ENCODE measurements at regions not wholly inside any gene's neighbourhood (a gene's known extent, or its start where the extent isn't known, plus 50 kb on each side); places are given as distances from the start of the nearest gene placed in this dataset.

- DNase-seq: no peak
Observed at GRCh38 chr13:73740666-73741065, 393.5 kb downstream of the KLF12 start.

GRCh38 chr13:73739394-73739793, 394.8 kb downstream of the KLF12 start:
- no peak for DNase-seq

DNA sequence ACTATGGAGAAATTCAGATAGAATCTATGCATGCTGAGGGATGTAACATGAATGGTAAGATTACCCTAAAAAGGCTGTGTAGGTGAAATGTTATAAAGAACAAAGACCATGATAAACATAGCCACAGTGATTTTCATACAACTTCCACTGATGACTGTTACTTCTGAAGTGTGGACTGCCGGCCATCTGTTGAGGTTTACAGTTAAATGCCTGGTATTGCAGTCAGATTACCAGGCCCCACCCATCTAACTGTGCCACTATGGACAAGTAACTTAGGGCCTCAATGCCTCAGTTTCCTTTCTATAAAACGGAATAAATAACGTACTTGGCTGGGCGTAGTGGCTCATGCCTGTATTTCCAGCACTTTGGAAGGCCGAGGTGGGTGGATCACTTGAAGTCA, 395.6 kb downstream of the KLF12 start:
- DNase-seq: no peak

DNA sequence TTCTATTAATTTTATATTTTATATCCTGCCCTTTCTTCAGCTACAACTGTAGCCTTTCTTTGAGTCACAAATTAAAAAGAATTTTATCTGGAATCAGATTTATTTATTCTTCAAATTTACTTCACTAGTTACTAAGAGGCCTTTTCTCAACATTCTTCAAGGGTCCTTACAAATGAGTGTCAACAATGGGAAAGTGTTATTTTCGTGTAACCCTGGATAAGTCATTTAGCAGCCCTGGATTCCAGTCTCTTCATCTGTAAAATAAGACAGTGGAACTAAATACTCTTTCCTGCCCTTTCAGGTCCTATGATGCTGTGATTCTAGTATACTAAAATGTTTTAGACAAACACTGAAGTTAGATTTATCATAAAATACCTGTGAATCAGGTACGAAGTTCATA, 397.0 kb downstream of the KLF12 start:
- DNase-seq: no peak

DNA sequence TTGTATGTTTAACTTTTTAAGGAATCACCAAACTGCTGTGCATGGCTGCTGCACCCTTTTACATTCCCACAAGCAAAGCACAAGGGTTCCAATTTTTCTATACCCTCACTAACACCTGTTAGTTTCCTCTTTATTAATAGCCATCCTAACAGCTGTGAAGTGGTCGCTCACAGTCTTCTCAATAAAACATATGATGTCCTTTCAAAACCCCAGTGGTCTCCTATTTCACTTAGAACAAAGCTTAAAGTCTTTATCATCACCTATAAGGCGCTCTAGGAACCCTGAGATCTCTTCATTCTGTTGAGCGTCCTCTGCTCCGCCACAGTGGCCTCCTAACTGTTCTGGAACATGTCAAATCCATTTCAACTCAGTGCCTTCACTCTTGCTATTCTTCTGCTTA, 400.5 kb downstream of the KLF12 start:
- DNase-seq: no peak

DNA sequence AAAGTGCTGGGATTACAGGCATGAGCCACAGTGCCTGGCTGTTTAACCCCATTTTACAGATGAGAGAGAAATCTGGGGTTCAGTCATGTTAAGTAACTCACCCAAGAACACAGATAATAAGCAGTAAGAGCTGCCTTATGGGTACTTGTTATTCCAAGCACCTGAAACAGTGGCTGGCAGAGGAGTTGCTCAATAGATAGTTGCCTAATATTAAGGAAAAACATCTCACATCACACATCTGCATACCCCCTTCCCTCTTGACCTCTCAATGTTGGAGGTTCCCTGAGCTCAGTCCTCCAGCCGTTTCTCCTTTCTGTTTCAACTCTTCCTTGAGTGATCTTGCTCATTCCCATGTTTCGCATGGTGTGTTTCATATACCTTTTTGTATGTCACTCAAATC, 401.9 kb downstream of the KLF12 start:
- no peak for DNase-seq

GRCh38 chr13:73731564-73731963, 402.6 kb downstream of the KLF12 start:
- DNase-seq: no peak

- DNase-seq: no peak
Observed at GRCh38 chr13:73730014-73730413, 404.2 kb downstream of the KLF12 start.

DNA sequence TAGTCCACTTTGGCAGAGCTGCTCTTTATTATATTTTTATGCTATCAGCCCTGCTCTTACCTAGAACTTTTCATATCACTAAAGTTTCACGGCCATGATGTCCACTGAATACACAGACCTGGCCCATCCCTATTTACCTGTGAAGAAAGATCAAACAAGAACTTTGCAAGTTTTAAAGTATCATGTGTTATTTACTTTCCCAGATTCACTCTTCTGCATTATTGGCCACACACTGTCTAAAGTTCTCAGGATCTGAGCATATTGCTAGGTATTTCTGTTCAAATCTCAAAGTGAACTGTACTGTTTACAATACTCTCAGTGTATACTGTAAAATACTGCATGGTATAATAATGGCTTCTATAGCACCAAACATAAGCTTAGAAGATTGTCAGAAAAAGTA, 405.2 kb downstream of the KLF12 start:
- no peak for DNase-seq

DNA sequence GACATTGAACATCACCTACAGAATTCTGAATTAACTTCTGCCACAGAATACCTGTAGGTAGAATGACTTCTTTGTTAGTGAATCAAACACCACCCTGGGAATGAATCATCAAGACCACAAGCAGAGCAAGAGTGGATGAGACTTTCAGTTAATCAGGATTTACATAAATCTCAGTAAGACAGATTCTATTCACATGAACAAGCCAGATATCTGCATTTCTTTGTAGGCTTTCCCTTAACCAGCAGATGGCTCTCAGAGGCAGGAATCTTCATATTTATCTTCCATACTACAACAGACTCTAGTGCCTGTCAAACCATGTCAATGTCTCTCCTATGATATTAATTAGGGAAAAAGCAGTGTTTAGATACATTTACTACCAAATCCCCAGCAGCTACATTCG, 412.1 kb downstream of the KLF12 start:
- DNase-seq: no peak

- DNase-seq: no peak
Observed at GRCh38 chr13:73721571-73721970, 412.6 kb downstream of the KLF12 start.

DNA sequence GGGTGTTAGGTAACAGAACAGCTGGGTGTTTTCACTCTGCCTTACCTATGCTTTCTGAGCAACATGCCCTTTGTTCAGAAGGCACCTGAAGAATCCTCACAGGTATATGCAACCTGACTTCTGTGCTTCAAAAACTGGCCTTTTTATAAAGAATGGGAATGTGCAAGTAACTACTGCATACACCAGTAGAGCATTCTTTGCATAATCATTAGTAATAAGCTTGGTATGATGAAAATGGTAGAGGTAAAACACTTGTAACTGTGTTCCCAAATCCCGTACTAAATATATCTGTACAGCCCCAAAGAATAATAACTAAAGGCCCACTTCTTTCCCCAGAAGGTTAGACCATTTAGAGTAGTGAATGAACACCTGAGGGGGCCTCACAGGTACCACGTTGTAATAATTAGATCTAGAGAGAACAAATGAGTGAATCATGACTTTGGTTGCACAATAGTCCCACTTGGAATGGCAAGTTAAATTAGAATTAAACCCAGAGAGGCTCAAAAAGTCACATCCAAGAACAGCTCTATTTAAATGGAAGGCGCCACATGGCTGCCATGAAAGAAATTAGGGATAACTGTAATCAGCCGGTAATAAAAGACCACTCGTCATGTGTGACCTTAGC, 413.9 kb downstream of the KLF12 start:
- no peak for DNase-seq

DNA sequence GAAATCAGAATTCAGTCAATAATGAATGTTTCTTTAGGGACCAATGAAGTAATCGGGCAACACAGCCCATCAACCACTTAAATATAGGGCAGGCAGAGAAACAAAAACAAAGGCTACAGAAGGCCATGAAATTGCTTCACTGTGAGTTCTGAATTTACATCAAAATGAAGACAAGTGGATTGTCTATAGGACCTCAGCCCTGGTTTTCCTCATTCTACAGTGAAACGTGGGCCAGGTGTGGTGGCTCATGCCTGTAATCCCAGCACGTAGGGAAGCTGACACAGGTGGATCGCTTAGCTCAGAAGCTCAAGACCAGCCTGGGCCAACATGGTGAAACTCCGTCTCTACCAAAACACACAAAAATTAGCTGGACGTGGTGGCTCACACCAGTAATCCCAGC, 416.0 kb downstream of the KLF12 start:
- no peak for DNase-seq

- no peak for DNase-seq
Observed at GRCh38 chr13:73717632-73718031, 416.6 kb downstream of the KLF12 start.

DNA sequence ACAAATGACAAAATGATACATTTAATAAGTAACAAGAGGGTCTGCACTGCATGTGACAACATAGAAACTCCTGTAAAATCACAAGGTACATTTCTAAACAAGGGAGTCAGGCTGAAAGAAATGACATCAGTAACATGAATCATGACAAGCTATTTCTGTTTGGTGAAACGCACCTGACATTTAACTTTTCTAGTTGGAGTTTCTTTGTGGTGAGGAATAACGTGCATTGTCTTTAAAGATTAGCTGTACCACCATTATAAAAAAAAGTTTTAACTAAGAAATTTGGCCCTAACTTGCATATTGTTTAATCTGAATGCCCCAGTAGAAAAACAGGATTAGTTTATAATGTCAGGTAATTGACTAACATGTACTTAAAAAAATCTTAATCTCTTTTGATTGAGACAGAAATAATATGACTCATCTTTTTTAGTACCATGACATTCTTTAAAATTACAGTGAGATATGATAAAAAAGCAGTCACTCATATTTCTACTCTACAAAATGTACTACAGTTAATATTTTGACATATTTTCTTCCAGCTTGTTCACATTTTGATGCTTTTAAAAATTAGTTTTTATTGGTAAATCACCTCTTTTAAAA, 418.2 kb downstream of the KLF12 start:
- no peak for DNase-seq

DNA sequence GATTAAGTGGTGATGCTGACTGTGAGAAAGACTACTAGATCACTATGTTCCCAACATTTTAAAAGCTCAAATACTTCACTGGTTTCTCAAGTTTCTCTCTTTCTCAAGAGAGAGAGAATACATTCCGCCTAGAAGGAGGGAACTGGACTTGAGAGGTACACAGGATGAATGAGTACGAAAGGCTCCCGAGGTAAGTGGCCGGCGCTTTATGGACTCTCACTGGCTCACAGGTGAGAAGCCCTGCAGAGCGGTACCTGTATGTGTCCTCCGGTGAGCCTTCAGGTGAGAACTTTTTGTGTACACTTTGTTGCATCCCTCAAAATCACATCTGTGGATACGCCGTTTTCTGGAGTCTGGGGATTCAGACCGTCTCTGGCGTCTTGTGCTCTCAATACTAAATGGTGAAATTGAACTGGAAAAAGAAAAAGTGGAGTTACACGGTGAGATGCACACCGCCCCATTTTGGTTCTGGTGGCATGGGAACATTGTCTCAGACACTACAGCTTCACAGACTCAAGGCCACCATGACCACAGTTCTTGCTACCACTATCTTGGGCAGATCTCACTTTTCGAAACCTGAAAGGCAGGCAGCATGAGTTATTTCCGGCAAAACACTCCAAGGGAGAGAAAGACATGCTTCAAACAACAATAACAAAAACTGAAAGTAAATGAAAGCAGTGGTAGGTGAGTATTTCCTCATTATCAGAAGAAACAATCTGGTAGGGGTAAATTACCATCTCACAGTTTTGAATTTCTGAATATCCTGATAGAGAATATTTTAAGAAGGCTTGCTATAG, 418.9 kb downstream of the KLF12 start:
- DNase-seq: peak; percentile 38

- no peak for DNase-seq
Observed at GRCh38 chr13:73714522-73714921, 419.7 kb downstream of the KLF12 start.

DNA sequence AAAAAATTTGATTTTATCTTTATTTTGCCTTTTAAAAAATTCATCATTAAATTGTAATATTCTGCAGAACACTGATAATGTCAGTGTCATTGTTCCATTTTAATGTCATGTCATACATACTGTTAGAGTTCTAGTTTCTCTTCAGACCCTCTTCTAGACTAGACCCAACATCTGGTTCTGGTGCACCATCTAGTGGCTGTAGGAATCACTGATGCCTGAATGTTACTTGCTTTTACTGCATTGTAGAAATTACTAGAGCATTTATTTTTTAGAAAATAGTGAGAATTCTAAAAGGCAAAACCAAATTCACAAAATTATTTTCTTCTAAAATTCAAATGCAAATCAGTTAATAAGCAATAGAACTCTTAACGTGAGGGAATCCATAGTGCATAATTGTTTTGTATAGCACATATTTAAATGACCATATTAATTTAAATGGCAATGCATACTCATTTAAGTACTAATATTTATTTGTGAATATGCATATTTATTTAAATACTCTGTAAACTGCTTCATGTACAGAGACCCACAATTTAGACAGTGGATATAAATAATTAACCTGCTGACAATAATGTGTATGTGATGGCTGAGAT, 425.7 kb downstream of the KLF12 start:
- no peak for DNase-seq

DNA sequence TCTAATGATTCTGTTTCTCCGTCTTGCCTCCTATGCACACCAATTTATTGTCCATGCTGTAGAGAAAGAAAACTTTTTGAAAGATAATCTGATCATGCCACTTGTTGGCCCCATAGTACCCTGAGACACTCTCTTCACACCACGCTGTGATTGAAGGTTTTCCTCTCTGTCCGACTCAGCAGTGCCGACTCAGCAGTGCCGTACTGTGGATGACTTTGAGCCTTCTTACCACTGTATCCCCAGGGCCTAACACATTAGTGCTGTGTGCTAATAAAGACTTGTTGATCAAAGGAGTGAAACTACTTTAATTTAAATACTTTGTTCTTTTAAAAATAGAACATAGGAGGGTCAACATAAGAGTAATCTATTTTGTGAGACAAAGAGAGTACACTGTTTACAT, 429.6 kb downstream of the KLF12 start:
- no peak for DNase-seq

DNA sequence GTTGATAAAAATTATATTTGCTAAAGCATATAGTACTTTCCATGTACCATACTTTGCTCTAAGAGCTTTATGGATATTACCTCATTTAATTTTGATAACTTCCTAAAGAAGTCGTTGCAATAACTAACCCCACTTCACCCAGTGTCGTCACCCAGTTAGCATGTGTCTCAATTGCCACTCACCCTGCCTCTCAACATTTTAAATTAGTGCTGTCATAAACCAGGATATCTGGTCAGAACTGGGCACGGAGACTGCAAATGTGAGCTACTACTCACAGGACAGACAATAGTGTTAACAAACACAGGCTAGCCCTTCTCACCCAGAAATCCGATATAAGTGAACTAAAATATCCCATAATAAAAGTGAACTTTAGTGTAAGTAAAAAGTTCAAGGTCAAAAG, 430.6 kb downstream of the KLF12 start:
- no peak for DNase-seq

- DNase-seq: no peak
Observed at GRCh38 chr13:73702419-73703071, 431.7 kb downstream of the KLF12 start.

GRCh38 chr13:73701160-73701559, 433.0 kb downstream of the KLF12 start:
- DNase-seq: no peak

GRCh38 chr13:73698859-73699258, 435.3 kb downstream of the KLF12 start:
- DNase-seq: no peak

GRCh38 chr13:73697166-73697565, 437.0 kb downstream of the KLF12 start:
- DNase-seq: no peak
